Posterior cingulate gyrus (tissue), 11 donors: ENCODE measurements at regions not wholly inside any gene's neighbourhood (a gene's known extent, or its start where the extent isn't known, plus 50 kb on each side); places are given as distances from the start of the nearest gene placed in this dataset.
A peak's percentile ranks its signal among the peaks of the same experiment; 100 is the strongest.

Experiments
- DNase-seq, 10 donors: peaks; one replicate each; pipeline versions ENCODE4 v3.0.0 to v3.0.0-alpha.2; 2020 to 2021; ENCODE audit warnings: mixed read lengths in 3 of 10
- intact Hi-C: fragments of 100-400 bp; cut with DNase I; formaldehyde crosslinking; loops from one replicate; pipeline ENCODE4 v1.15.1; 2023

- intact Hi-C loops, result no loop called here
- no peak for DNase-seq
Observed at GRCh38 chr5:168064933-168065622, 226.4 kb upstream of the WWC1 start.

DNA sequence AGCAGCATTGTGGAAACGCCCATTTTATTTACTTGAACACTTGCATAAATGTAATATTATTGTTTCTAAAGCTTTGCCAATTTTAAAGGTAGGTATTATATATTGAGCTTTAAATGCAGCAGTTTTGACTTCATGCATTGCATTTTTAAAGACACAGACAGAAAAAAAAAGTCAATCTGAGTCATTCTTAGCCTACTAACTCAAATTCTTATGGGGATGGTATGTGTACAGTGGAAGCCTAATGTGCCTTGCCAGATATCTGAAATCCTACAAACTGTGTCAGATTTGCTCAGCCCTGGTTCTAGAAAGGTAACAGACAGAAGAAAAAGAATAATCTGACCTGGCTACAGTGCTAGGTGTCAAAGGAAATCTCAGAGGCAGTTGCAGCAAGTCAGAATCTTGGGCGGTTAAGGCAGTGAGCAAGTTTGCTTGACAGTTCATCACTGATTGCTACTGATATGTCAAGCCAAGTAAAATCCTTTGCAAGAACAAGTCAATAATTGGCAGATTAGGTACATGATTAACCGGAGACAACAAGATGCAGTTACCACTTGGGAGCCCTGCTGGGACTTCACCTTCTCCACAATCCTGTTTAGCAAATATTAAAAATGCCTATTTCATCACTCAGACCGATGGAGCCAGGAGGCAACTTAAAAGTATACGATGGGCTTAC is 224.8 kb upstream of the WWC1 start:
- intact Hi-C loops, result no loop called here
- no peak for DNase-seq

GRCh38 chr5:168070761-168071160 is 220.7 kb upstream of the WWC1 start:
- no peak for DNase-seq
- intact Hi-C loops, result no loop called here

DNA sequence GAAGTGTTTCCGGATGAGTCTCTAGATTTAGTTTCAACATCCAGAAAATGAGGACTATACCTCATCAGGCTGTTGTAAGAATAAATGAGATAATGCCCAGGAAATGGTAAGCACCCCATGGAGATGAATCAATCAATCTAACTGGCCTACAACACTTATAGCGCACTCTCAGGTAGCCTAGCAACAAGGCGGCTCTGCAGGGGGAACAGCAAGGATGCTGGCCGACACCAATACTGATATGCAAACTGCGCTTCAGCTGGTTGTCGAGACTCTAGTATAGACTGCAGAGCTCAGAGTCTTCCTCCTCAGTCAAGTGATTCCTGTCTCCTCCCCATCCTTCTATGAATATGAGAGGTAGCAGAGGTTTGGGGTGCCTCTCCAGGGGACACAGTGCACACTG is 218.8 kb upstream of the WWC1 start:
- intact Hi-C loops, result no loop called here
- no peak for DNase-seq

- no peak for DNase-seq
- intact Hi-C loops, result no loop called here
Observed at GRCh38 chr5:168073311-168073710, 218.1 kb upstream of the WWC1 start.

- intact Hi-C loops, result no loop called here
- DNase-seq, result no peak
Observed at GRCh38 chr5:168073991-168074800, 217.2 kb upstream of the WWC1 start.

DNA sequence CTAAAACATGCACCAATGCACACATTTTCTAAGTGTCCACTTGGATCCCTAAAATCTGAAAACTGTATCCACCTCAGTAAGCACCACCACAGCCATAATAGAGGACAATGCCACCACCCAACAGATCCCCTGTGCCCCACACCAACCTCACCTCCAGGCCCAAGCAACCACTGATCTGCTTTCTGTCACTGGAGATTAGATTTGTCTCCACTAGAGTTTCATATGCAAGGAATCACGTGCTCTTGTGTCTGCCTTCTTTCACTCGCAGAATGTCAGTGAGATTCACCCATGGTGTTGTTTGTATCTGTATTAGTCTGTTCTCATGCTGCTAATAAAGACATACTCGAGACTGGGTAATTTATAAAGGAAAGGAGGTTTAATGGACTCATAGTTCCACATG is 216.1 kb upstream of the WWC1 start:
- no peak for DNase-seq
- intact Hi-C loops, result no loop called here

GRCh38 chr5:168076561-168076991 is 214.9 kb upstream of the WWC1 start:
- intact Hi-C loops, result no loop called here
- peak in 5 of 10 donors; percentile 14 to 86 (median 24) for DNase-seq

GRCh38 chr5:168085261-168086031 is 206.0 kb upstream of the WWC1 start:
- intact Hi-C loops, result no loop called here
- no peak for DNase-seq

DNA sequence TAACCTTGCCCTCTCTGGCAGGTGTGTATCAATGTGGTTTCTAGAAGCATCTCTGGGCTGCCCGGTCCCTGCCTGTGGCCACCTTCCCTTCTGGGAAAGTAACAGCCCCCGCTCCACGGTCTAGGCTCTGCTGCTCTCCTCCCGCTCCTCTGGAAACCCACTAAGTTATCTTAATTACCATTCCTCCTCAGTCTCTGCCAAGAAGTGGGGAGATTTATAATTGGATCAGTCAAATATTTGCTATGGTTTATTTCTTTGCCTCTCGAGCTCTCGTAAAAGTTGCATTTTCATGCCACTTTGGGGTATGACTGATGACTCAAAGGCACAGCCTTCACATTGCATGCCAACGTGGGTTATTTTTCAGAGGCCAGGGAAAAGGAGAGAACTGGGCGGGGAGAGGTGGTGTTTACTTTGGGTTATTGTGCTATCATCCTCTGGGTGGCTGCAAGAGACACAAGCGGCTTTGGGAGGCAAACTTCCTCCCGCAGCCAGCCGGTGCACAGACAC is 205.3 kb upstream of the WWC1 start:
- DNase-seq, result no peak
- intact Hi-C loops, result no loop called here

DNA sequence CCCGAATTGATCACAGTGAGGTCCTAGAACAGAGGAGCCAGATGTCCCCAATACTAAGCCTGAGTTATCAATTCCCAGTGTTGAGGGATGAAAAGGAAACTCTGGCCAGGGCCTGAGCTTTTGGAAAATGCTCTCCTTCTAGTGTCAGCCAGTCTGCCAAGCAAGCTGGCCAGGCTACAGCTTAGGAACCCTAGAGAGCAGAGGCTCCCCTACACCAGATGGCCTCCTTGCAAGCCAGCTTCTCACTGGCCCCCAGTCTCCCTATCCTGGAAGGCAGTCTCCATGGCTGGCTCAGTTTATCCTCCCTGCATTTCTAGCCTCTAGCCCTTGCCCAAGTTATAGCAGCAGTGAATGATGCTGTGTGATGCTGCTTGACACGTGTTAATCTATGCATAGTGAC is 204.7 kb upstream of the WWC1 start:
- intact Hi-C loops, result no loop called here
- no peak for DNase-seq

DNA sequence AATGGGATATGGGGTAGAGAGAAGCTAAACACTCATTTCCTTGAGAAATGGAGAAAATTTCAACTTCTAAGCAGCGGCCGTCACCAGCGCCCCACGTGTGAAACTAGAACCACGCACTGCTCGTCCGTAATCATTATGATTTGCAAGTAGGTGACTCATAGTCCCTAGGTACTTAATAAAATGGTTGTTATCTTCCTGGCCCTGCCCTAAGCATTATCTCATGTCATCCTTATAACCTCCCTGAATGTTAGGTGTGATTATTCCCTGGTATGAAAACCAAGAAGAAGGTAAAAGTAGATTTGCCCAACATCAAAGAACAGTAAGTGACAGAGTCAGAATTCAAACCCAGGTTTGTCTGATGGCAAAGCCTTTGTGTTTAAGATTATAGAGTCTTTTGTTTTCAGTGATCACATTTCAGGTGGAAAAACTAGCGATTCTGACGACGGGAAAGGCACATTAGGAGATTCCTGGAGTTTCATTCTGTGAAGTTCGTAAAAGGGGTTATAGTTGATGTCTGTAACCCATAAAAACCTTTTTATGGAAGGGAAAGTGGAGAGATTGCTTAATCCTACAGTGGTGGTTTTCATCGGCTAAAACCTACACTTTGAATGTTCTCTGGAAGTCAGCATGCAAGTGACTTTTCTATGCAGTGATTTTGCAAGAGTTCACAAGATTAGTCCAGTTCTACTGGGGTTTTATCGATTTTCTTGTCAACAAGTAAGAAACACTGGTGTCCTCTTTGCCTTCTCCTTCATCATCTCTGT is 202.9 kb upstream of the WWC1 start:
- DNase-seq, result no peak
- intact Hi-C loops, result no loop called here

DNA sequence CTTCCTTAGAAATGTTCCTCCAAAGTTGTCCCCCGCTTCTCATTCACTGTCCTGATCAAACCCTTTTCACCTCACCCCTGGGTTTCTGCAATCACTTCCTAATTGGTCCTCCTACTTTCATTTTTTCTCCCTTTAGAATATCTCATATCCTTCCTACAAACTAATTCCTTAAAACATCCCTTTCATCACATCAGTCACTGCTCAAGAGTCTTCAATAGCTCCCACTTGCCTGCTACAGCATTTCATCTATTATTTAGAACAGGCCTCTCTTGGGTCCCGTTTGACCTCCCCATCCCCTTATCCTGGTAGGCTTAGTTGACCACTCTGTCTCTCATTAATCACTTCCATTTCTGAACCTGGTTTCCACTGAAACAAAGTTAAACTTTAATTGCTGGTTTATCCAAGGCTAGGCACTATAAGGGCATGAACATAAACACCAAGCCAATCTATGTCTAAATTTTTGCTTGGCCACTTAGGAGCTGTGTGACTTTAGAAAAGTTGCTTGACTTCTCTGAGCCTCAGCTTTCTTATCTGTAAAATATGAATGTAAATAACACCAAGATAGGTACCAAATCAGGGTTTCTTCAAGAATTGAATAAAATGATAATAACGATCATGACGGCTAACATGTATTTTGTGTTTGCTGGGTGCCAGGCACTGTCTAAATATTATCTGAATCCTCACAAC is 202.1 kb upstream of the WWC1 start:
- intact Hi-C loops, result no loop called here

DNA sequence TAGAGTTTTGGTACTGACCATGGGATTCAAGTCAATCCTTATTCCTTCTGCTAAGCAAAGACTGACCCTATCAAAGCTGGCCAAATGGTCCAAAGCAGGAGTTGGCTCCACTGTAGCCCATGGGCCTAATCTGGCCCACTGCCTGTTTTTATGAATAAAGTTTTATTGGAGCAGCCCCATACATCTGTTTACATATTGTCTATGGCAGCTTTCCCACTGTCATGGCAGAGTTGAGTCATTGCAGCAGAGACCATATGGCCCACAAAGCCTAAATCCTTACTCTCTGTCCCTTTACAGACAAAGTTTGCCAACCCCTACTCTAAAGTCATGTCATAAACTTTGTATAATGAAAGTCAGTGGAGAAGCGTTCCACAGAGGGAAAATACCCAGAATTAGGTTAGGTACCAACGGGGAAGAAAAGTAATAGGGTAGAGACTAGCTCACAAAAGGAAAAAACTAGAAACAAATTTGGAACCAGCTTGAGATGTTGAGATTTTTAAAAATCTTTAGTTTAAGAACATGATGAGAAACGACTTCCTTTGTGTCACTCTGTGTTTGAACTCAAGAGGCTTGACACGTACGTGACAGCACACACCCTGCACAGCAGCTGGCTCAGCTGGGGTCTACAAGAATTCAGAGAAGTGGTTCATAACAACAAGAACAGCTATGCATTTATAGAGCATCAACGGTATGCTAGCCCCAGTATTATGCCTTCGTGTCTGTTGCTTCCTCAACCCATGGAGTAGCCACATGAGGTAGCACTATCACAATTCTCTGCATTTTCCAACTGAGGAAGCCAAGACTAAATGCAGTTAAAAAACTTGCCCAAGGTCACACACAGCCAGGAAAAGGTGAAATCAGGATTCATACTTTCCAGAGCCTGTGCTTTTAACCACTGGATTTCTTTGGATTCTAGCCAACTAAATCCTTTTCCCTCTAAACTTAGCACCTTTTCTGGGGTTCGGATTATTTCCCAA is 198.9 kb upstream of the WWC1 start:
- DNase-seq, result no peak
- intact Hi-C loops, result no loop called here

More for the DNA sequence above, 202.1 kb upstream of the WWC1 start:
- no peak for DNase-seq

DNA sequence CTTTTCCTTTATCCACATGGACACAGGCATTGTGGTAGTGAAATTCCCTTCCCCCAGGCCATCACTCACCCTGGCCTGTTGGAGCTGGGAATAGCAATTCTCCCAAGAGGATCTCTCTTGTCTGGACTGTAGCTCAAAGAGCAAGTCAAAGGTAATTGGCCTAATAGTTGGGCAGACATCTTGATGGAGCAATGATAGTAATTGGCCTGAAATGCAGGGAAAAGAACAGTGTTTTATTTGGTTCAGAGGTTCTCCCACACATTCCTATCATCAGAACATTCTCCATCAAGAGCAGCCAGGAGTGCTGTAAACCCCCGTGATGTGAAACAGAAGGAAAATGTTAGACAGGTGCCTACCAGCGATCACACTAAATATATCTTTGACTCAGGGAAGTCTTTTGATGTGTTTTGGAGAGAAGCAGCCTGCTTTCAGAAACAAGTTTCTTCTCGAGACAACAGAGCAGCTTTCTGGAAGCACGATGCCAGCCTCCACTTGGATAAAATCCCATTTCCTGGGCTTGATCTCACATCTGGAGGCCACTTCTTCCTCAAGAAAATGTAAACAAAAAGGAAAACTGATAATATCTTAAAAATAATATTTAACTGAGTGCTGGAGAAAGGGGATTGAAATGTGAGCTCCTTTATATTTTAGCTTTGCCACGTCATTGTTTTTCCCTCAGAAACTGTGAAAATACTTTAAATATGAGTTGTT is 198.1 kb upstream of the WWC1 start:
- DNase-seq, result no peak
- intact Hi-C loops, result no loop called here

- intact Hi-C loops, result no loop called here
- no peak for DNase-seq
Observed at GRCh38 chr5:168096525-168096924, 194.9 kb upstream of the WWC1 start.

DNA sequence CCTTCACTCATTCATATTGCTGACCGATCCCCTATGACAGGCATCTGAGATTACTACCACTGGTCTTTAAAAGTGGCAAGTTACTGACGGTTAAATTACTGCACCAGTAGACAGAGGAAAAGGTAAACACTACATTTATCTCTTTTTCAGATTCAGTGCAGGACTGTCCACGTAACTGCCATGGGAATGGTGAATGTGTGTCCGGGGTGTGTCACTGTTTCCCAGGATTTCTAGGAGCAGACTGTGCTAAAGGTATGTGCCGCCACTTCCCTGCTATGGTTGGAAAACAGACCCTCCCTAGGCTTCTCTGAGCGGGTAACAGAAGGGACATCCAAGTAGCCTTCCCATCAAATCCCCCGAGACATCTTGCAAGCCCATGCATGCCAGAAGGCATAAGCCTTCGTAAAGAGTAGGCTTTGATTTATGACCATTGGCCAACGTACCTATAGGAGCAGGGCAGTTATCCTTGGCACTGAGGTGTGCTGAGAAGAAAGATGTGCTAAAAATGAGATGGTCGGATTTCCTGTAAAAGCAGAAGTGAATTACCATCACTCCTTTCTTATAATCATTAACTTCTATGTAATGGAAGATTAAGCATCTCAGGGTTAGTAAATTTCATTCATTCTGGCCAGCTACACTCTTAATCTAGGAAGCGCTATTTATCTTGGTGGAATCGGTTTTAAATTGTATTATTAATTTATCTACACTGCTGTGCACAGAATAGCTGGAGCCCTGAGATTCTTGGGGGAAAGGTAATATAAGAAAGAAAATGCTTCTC is 193.4 kb upstream of the WWC1 start:
- DNase-seq, result no peak
- intact Hi-C loops, result no loop called here
